AG04449 (cell line): ENCODE measurements at regions not wholly inside any gene's neighbourhood (a gene's known extent, or its start where the extent isn't known, plus 50 kb on each side); places are given as distances from the start of the nearest gene placed in this dataset.

Source experiments
- CTCF ChIA-PET: fragments of 350-600 bp; formaldehyde crosslinking; extraction: SDS; loops from one replicate; lab custom pipeline; 2021; ENCODE audit warnings: antibody characterized with exemption; lab: Yijun Ruan, JAX
- POLR2A ChIA-PET: fragments of 400-600, 350-600 bp; formaldehyde crosslinking; extraction: SDS; loops from one replicate; lab custom pipeline; 2020; ENCODE audit warnings: antibody characterized with exemption, inconsistent platforms; lab: Yijun Ruan, JAX
- DNase-seq: peaks from one replicate; pipeline ENCODE4 v3.0.0-alpha.2; 2010; ENCODE audit warnings: low read depth, low spot score
- H3K4me3 ChIP-seq: 2 replicates; pipeline ENCODE4 v1.5.1; 2011; ENCODE audit warnings: low read depth, mild to moderate bottlenecking, control low read depth, low read length
- TF ChIP-seq, protein P1 (sequence below): IDR thresholded peaks from one replicate; pipeline ENCODE4 v1.5.1; 2011; ENCODE audit warnings: mild to moderate bottlenecking, moderate library complexity, low read length, control low read depth, inconsistent platforms; ENCODE audit not compliant: insufficient read depth; ENCODE audit errors: missing control alignments

DNA sequence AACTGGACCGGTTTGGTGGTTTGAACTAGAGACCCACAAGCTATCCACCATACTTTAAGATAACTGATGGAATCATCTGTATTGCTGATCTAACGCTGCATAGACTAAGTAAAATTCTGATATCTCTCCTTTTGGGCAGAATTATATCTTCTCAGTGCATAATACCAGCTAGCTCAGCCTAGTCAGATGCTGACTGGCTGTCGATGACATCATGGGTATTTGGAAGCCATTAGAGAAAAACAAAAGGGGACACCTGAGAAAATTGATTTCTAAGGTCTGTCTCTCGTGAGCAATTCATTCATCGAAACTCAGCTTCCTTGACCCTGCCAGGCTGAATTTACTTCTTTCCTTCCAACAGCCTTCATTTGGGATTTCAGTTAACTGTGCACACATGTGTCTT is 263.0 kb upstream of the CCL2 start:
- TF ChIP-seq, protein P1, sequence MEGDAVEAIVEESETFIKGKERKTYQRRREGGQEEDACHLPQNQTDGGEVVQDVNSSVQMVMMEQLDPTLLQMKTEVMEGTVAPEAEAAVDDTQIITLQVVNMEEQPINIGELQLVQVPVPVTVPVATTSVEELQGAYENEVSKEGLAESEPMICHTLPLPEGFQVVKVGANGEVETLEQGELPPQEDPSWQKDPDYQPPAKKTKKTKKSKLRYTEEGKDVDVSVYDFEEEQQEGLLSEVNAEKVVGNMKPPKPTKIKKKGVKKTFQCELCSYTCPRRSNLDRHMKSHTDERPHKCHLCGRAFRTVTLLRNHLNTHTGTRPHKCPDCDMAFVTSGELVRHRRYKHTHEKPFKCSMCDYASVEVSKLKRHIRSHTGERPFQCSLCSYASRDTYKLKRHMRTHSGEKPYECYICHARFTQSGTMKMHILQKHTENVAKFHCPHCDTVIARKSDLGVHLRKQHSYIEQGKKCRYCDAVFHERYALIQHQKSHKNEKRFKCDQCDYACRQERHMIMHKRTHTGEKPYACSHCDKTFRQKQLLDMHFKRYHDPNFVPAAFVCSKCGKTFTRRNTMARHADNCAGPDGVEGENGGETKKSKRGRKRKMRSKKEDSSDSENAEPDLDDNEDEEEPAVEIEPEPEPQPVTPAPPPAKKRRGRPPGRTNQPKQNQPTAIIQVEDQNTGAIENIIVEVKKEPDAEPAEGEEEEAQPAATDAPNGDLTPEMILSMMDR, result no peak
- ChIA-PET CTCF (no interaction called here), POLR2A (no interaction called here)
- no peak overlapping the region for H3K4me3 ChIP-seq
- no peak for DNase-seq

DNA sequence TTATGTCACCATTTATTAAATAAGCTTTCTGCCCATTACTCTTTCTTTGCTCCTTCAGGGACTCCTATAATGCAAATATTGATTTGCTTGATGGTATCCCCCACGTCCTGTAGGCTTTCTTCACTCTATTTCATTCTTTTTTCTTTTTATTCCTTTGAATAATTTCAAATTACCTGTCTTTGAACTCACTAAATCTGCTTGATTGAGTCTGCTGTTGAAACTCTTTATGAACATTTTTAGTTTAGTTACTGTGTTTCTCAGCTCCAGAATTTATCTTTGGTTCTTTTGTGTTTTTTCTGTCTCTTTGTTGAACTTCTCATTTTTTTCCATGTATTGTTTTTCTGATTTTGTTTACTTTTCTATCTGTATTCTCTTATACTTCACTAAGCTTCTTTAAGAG is 254.4 kb upstream of the CCL2 start:
- no peak overlapping the region for H3K4me3 ChIP-seq
- no peak for DNase-seq
- TF ChIP-seq, protein P1, result no peak
- CTCF ChIA-PET, result no interaction called here
- POLR2A ChIA-PET, result no interaction called here

DNA sequence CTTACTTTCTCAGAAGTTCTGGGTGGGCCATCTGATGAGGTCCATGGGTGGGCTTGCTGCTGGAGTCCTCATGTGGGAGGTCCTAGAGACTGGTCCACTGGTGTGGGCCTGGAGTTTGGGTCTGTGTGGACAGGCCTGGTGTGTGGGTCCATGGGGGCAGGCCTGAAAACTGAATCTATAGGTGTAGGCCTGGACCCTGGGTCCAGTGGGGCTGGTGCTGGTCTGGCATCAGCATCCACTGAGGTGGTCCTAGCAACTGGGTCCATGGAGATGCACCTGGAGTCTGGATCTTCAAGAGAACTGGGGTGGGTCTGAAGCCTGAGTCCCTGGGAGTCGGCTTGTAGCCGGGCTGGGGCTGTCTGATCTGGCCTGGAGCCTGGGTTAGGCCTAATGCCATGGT is 253.8 kb upstream of the CCL2 start:
- POLR2A ChIA-PET, result no interaction called here
- TF ChIP-seq, protein P1, result no peak
- DNase-seq, result no peak
- no peak overlapping the region for H3K4me3 ChIP-seq
- CTCF ChIA-PET, result no interaction called here

DNA sequence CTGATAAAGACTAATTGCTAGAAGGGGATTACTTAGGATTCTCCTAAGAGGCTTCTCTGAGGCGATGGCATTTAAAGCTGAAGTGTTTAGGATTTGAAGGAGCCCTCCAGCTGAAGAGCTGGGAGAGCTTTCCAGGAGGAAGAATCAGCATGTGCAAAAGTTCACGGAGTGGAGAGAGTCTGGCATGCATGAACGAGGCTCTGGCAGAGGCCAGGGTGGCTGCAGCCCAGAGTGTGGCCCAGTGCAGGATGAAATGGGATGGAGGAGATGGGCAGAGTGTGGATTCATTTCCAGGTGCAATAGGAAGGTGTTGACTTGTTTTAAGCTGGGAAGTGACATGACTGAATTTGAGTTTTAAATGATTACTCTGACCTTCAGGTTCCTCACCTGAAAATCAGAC is 249.0 kb upstream of the CCL2 start:
- DNase-seq, result no peak
- CTCF ChIA-PET, result no interaction called here

DNA sequence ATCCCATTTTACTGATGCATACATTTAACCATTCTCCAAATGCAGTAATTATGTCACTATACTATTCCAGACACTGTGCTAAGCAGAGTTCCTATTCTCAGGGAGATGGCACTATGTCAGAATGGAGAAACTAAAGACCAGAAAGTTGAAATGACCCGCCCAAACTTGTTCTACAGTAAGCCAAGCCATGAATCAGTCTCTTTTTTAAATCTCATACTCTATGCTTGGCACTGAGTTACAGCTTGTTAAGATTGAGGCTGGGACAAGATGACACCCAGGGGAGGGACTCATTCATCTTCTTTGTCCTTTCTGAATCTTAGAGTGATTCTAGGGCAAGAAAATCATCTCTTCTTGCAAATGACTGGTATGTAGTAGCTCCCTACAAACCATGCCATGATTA is 247.0 kb upstream of the CCL2 start:
- TF ChIP-seq, protein P1, result no peak
- ChIA-PET POLR2A (no interaction called here), CTCF (no interaction called here)
- no peak overlapping the region for H3K4me3 ChIP-seq
- no peak for DNase-seq

More for the DNA sequence above, 249.0 kb upstream of the CCL2 start:
- POLR2A ChIA-PET, result no interaction called here
- TF ChIP-seq, protein P1, result no peak
- no peak overlapping the region for H3K4me3 ChIP-seq

DNA sequence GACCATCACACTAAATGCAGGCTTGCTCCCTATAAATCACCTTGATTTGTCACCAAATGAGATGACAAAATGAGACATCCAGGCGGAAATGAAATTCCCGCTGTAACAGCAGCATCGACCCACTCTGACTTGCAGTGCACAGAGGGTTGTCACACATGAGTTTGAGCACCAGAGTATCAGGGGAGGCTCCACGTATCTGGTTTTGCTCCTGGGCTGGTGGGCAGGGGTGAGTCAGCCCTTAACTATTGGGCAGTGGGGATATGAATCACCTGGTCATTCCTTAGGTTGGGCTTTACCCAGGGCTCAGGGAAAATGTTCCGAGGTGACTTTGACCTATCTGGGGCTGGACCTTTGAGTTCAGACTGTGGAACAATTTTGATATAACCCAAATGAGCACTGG is 245.2 kb upstream of the CCL2 start:
- TF ChIP-seq, protein P1, result no peak
- no peak for DNase-seq
- H3K4me3 ChIP-seq, result no peak overlapping the region
- ChIA-PET POLR2A (no interaction called here), CTCF (no interaction called here)
